ENCODE measurements at regions not wholly inside any gene's neighbourhood (a gene's known extent, or its start where the extent isn't known, plus 50 kb on each side); places are given as distances from the start of the nearest gene placed in this dataset.
"Not testable (repeated sequence)": the region's sequence is repeated elsewhere in the genome, so short reads cannot be mapped to it uniquely, and the experiment has no call there.

DNA sequence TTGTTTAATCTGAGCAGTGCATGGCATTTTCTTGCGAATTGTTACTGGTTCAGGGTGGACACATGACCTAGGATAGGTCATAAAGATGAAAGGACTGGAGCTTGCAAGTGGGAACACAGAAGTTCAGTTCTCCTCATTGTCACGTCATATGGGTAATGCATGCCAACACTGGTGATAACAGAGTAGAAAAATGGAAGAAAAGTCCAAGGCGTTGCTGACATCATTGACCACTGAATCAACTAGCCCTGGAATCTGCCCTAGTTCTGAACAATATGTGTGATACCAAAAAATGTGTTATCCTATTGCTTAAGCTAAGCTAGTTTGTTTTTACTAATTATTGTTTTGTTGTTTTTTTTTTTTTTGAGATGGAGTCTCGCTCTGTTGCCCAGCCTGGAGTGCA is 234.2 kb upstream of the MAF start:
- no peaks in the 10 kb centered on the region for H3K36me3 Mint-ChIP-seq (ENCODE audit: low read depth)

DNA sequence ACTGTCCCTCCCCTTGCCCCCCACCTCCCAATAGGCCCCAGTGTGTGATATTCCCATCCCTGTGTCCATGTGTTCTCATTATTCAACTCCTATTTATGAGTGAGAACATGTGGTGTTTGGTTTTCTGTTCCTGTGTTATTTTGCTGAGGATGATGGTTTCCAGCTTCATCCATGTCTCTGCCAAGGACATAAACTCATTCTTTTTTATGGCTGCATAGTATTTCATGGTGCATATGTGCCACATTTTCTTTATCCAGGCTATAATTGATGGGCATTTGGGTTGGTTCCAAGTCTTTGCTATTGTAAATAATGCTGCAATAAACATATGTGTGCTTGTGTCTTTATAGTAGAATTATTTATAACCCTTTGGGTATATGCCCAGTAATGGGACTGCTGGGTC is 233.5 kb upstream of the MAF start:
- not testable (repeated sequence) for H3K4me3 Mint-ChIP-seq; H3K36me3 Mint-ChIP-seq (ENCODE audit: low read depth); H3K27ac Mint-ChIP-seq; H3K9me3 Mint-ChIP-seq; H3K27me3 Mint-ChIP-seq (ENCODE audit: low read depth)
- H3K4me1 Mint-ChIP-seq: peaks cover 18% of the 10 kb centered on the region

More for the DNA sequence above, 234.2 kb upstream of the MAF start:
- Mint-ChIP-seq H3K27me3 (ENCODE audit: low read depth) (peaks cover 6% of the 10 kb centered on the region), H3K9me3 (no peaks in the 10 kb centered on the region), H3K27ac (no peak overlapping the region), H3K4me1 (peaks cover 26% of the 10 kb centered on the region), H3K4me3 (no peak overlapping the region)
- TF ChIP-seq, protein P1, sequence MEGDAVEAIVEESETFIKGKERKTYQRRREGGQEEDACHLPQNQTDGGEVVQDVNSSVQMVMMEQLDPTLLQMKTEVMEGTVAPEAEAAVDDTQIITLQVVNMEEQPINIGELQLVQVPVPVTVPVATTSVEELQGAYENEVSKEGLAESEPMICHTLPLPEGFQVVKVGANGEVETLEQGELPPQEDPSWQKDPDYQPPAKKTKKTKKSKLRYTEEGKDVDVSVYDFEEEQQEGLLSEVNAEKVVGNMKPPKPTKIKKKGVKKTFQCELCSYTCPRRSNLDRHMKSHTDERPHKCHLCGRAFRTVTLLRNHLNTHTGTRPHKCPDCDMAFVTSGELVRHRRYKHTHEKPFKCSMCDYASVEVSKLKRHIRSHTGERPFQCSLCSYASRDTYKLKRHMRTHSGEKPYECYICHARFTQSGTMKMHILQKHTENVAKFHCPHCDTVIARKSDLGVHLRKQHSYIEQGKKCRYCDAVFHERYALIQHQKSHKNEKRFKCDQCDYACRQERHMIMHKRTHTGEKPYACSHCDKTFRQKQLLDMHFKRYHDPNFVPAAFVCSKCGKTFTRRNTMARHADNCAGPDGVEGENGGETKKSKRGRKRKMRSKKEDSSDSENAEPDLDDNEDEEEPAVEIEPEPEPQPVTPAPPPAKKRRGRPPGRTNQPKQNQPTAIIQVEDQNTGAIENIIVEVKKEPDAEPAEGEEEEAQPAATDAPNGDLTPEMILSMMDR (IDR thresholded peaks at IDR 0.05; ENCODE audit: unreplicated experiment in 3 of 3): no peak

DNA sequence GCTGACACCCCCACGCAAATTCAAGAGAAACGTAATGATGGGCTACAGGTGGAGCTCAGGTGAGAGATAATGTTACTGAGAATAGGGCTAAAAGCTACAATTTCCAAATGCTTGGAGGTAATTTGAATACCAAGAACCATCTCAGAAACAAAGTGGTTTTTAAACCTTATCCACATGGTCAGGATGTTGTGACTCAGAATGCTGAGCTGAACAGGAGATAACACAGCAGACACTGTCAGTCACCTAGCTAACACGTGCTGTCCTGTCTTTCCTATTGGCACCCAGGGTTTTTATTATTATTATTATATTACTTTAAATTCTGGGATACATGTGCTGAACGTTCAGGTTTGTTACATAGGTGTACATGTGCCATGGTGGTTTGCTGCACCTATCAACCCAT is 233.0 kb upstream of the MAF start:
- peaks cover 14% of the 10 kb centered on the region for H3K4me1 Mint-ChIP-seq
- peaks cover 6% of the 10 kb centered on the region for H3K27me3 Mint-ChIP-seq (ENCODE audit: low read depth)
- no peak overlapping the region for H3K27ac Mint-ChIP-seq
- H3K9me3 Mint-ChIP-seq: no peaks in the 10 kb centered on the region
- no peak overlapping the region for H3K4me3 Mint-ChIP-seq
- H3K36me3 Mint-ChIP-seq (ENCODE audit: low read depth): no peaks in the 10 kb centered on the region
- TF ChIP-seq, protein P1 (IDR thresholded peaks at IDR 0.05; ENCODE audit: unreplicated experiment in 3 of 3): no peak

DNA sequence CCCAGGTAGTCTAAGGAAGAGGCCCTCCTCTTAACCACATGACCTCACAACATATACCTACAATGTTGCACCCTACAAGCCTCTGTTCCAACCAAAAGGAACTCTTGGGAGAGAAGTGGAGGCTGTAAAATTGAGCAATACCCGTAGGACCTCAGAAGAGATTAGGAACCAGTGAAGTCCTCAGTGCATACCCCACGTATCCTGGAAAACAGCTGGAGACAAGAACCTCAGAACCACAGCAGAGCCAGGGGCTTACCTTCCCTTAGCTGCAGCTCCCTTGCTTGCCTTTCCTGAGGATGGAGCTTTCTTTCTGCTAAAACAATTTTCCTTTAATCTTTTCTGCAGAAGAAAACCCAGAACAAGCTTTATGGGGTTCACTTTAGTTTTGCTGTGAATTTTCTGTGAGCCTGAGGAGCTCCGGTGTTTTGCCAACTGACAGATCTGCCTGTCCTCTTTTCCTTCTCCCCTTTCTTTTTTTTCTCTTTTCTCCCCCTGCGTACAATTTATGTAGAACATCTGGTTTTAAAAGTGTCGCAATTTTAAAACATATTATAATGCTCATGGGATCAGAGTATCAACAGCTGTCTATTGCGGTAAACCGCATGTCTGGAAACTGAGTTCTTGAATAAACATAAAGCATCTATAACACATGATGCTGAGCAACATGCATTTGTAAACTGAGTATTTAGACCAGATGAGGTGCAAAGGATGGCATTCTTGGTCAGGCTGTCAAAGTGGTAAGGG is 226.4 kb upstream of the MAF start:
- Mint-ChIP-seq H3K4me3 (no peak overlapping the region), H3K4me1 (no peaks in the 10 kb centered on the region), H3K36me3 (ENCODE audit: low read depth) (no peaks in the 10 kb centered on the region), H3K27ac (no peak overlapping the region), H3K27me3 (ENCODE audit: low read depth) (peaks cover 3% of the 10 kb centered on the region), H3K9me3 (no peaks in the 10 kb centered on the region)
- TF ChIP-seq, protein P1 (IDR thresholded peaks at IDR 0.05; ENCODE audit: unreplicated experiment in 3 of 3): no peak

DNA sequence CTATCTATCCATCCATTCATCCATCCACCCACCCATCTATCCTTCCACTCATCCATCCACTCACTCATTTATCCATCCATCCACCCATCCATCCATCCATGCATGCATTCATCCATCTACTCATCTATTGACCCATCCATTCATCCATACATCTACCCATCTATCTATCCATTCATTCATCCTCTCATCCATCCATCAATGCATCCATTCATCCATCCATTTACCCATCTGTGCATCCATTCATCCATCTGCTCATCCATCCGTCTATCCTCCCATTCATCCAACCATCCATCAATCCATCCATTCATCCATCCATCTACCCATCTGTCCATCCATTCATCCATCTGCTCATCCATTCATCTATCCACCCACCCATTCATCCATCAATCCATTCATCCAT is 224.5 kb upstream of the MAF start:
- TF ChIP-seq, protein P1 (IDR thresholded peaks at IDR 0.05; ENCODE audit: unreplicated experiment in 3 of 3): no peak
- H3K4me3 Mint-ChIP-seq: no peak overlapping the region
- no peaks in the 10 kb centered on the region for H3K36me3 Mint-ChIP-seq (ENCODE audit: low read depth)
- H3K4me1 Mint-ChIP-seq: no peaks in the 10 kb centered on the region
- peaks cover 3% of the 10 kb centered on the region for H3K27me3 Mint-ChIP-seq (ENCODE audit: low read depth)
- no peak overlapping the region for H3K27ac Mint-ChIP-seq
- no peaks in the 10 kb centered on the region for H3K9me3 Mint-ChIP-seq

DNA sequence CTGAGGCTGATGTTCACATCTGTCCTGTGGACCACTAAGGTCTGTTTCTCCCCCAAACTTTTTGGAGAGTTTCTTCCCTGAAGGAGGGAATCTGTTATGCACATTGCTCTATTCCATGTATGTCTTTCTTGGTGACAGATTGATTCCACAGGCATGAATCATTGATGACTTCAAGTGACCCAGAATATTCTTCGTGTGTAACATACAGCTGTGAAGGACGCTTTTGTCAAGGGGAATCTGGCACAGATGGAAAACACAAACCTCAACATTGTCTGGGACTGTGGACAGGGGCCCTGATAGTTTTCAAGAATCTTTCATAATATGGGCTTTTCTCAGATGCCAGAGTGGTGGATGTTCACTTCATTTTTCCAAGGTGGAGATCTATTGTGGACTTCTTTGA is 223.1 kb upstream of the MAF start:
- TF ChIP-seq, protein P1 (IDR thresholded peaks at IDR 0.05; ENCODE audit: unreplicated experiment in 3 of 3): no peak
- no peak overlapping the region for H3K4me3 Mint-ChIP-seq
- H3K9me3 Mint-ChIP-seq: no peaks in the 10 kb centered on the region
- no peaks in the 10 kb centered on the region for H3K36me3 Mint-ChIP-seq (ENCODE audit: low read depth)
- no peaks in the 10 kb centered on the region for H3K4me1 Mint-ChIP-seq
- H3K27ac Mint-ChIP-seq: no peak overlapping the region
- H3K27me3 Mint-ChIP-seq (ENCODE audit: low read depth): peaks cover 3% of the 10 kb centered on the region

All from nephron (organoid).